Thymus (tissue), 11 donors: ENCODE measurements at regions not wholly inside any gene's neighbourhood (a gene's known extent, or its start where the extent isn't known, plus 50 kb on each side); places are given as distances from the start of the nearest gene placed in this dataset.

ENCODE experiments used
- DNase-seq, 9 donors: peaks; one replicate each; pipeline ENCODE4 v3.0.0-alpha.2; 2013; ENCODE audit warnings: low spot score in 9 of 9, low read depth in 6 of 9, missing footprints in 1 of 9
- H3K27ac ChIP-seq, 2 donors: one replicate each; pipeline ENCODE4 v1.5.1; 2013; ENCODE audit warnings: control low read depth in 1 of 2, low read depth in 1 of 2, low read length in 1 of 2, mild to moderate bottlenecking in 1 of 2, moderate library complexity in 1 of 2
- H3K27me3 ChIP-seq, 2 donors: one replicate each; pipeline ENCODE4 v1.5.1; 2013; ENCODE audit warnings: low read length in 1 of 2; ENCODE audit not compliant: control insufficient read depth in 2 of 2, insufficient read depth in 1 of 2
- H3K36me3 ChIP-seq, 2 donors: one replicate each; pipeline ENCODE4 v1.5.1; 2013; ENCODE audit warnings: low read length in 1 of 2, mild to moderate bottlenecking in 1 of 2, moderate library complexity in 1 of 2; ENCODE audit not compliant: control insufficient read depth in 2 of 2, insufficient read depth in 2 of 2
- H3K4me1 ChIP-seq, 2 donors: one replicate each; pipeline ENCODE4 v1.5.1; 2013; ENCODE audit warnings: low read length in 2 of 2; ENCODE audit not compliant: control insufficient read depth in 2 of 2, insufficient read depth in 2 of 2
- H3K4me3 ChIP-seq, 2 donors: one replicate each; pipeline ENCODE4 v1.5.1; 2013; ENCODE audit warnings: low read length in 2 of 2, control low read depth in 1 of 2, mild to moderate bottlenecking in 1 of 2
- H3K9me3 ChIP-seq, 2 donors: one replicate each; pipeline ENCODE4 v1.5.1; 2013; ENCODE audit warnings: low read length in 1 of 2, mild to moderate bottlenecking in 1 of 2; ENCODE audit not compliant: control insufficient read depth in 2 of 2, insufficient read depth in 1 of 2
- WGBS: extraction: QIAGEN DNeasy Blood & Tissue Kit; methylation state at CpG from one replicate; pipeline ENCODE4 v1.1.7; 2013; 5-methylcytosine and 5-hydroxymethylcytosine counted together
- donor health status: healthy.

DNA sequence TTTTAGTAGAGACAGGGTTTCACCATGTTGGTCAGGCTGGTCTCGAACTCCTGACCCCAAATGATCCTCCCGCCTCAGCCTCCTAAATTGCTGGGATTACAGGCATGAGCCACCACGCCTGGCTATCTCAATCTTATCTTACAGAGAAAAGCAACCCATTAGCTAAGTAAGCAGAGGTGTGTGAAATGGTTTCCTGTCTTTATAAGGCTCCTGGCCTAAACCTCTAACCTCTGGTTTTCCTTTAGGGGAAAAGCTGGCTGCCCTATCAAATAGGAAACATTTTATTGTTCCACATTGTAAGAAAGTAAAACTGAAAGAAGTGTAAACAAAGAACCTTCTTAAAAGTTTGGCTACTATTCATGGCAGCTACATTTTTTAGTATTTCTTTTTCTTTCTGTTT is 78.3 kb upstream of the MORC3 start:
- peaks cover 22 to 43% of the 10 kb centered on the region in 2 donors for H3K36me3 ChIP-seq
- whole genome bisulfite sequencing: 90% methylated on average over 3 of the region's 3 CpGs
- H3K4me3 ChIP-seq: no peak overlapping the region
- no peak overlapping the region for H3K27ac ChIP-seq
- no peaks in the 10 kb centered on the region for H3K9me3 ChIP-seq
- DNase-seq: no peak
- peaks cover 0 to 3% of the 10 kb centered on the region in 2 donors for H3K4me1 ChIP-seq
- no peaks in the 10 kb centered on the region for H3K27me3 ChIP-seq

DNA sequence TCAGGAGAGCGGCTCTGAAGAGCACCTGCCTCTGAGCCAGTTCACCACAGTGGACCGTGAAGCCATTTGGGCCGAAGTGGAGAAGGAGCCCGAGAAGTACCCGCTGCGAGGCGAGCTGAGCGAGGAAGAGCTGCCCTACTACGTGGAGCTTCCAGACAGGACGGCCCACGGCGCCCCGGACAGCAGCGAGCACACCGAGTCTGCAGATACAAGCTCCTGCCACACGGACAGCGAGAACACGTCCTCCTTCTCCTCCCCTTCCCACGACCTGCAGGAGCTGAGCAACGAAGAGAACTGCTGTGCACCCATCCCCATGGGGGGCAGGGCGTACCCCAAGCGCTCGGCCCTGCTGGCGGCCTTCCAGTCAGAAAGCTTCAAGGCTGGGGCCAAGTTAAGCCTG is 74.9 kb upstream of the MORC3 start:
- 97% methylated on average over 24 of the region's 24 CpGs for WGBS
- no peaks in the 10 kb centered on the region for H3K27me3 ChIP-seq
- no peak for DNase-seq
- peaks cover 18 to 21% of the 10 kb centered on the region in 2 donors for H3K36me3 ChIP-seq
- H3K4me3 ChIP-seq: no peak overlapping the region
- H3K4me1 ChIP-seq: peaks cover 7 to 23% of the 10 kb centered on the region in 2 donors
- H3K9me3 ChIP-seq: no peaks in the 10 kb centered on the region
- no peak overlapping the region for H3K27ac ChIP-seq

DNA sequence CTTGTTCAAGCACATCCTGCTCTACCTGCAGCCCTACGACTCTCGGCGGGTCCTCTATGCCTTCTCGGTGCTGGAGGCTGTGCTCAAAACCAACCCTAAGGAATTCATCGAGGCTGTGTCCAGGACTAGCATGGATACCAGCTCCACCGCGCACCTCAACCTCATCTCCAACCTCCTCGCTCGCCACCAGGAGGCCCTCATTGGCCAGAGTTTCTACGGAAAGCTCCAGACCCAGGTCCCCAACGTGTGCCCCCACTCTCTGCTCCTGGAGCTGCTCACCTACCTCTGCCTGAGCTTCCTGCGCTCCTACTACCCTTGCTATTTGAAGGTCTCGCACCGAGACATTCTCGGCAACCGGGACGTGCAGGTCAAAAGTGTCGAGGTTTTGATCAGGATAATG is 74.3 kb upstream of the MORC3 start:
- no peak for DNase-seq
- H3K4me1 ChIP-seq: peaks cover 8 to 29% of the 10 kb centered on the region in 2 donors
- 95% methylated on average over 18 of the region's 18 CpGs for WGBS
- H3K36me3 ChIP-seq: peaks cover 18 to 22% of the 10 kb centered on the region in 2 donors
- H3K9me3 ChIP-seq: no peaks in the 10 kb centered on the region
- peak overlapping the region in 1 of 2 donors; percentile 8 for H3K4me3 ChIP-seq
- H3K27ac ChIP-seq: peak overlapping the region in 1 of 2 donors; percentile 25
- H3K27me3 ChIP-seq: no peaks in the 10 kb centered on the region

DNA sequence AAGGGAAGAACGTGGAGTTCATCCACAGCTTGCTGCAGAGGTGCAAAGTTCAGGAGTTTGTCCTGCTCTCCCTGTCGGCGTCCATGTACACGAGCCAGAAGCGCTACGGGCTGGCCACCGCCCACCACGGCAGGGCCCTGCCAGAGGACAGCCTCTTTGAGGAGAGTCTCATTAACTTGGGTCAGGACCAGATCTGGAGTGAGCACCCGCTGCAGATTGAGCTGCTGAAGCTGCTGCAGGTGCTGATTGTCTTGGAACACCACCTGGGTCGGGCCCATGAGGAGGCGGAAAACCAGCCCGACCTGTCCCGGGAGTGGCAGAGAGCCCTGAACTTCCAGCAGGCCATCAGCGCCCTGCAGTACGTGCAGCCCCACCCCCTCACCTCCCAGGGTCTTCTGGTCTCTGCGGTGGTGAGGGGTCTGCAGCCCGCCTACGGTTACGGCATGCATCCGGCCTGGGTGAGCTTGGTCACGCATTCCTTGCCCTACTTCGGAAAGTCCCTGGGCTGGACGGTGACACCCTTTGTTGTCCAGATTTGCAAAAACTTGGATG is 73.8 kb upstream of the MORC3 start:
- H3K4me3 ChIP-seq: peak overlapping the region in 1 of 2 donors; percentile 8
- 94% methylated on average over 23 of the region's 23 CpGs for WGBS
- no peaks in the 10 kb centered on the region for H3K27me3 ChIP-seq
- peak overlapping the region in 1 of 2 donors; percentile 25 for H3K27ac ChIP-seq
- no peaks in the 10 kb centered on the region for H3K9me3 ChIP-seq
- H3K36me3 ChIP-seq: peaks cover 20 to 25% of the 10 kb centered on the region in 2 donors
- peaks cover 8 to 34% of the 10 kb centered on the region in 2 donors for H3K4me1 ChIP-seq
- DNase-seq: no peak

DNA sequence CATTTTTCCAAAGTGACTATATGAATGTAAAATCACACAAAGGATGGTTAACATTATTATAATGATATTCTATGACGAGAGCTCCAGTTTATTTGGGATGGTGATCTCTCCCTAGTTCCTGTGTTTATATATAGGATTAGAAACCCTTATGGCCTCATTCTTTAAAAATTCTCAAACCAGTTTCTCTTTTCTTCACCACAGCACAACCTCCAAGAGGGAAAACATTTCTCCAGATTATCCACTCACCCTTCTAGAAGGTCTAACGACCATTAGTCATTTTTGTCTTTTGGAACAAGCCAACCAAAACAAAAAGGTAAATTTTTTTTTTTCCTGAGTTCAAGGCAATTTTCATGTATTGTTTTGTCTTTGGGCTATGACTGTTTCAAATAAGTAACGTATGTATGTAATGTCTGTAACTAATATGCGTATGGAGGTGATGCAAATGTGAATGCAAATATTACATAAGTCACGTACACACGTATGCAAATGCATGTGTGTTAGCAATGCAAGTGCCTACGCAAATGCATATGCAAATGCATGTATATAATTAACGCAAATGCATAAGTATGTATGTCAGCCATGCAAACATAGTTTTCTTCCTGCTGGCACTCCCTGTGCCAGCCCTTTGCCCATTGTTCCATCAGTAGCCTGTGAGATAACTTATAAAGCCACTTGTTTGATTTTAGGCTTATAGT is 72.5 kb upstream of the MORC3 start:
- no peaks in the 10 kb centered on the region for H3K9me3 ChIP-seq
- DNase-seq: no peak
- H3K36me3 ChIP-seq: peaks cover 24 to 25% of the 10 kb centered on the region in 2 donors
- no peak overlapping the region for H3K4me3 ChIP-seq
- H3K4me1 ChIP-seq: peaks cover 8 to 34% of the 10 kb centered on the region in 2 donors
- 96% methylated on average over 8 of the region's 8 CpGs for WGBS
- no peaks in the 10 kb centered on the region for H3K27me3 ChIP-seq
- no peak overlapping the region for H3K27ac ChIP-seq

DNA sequence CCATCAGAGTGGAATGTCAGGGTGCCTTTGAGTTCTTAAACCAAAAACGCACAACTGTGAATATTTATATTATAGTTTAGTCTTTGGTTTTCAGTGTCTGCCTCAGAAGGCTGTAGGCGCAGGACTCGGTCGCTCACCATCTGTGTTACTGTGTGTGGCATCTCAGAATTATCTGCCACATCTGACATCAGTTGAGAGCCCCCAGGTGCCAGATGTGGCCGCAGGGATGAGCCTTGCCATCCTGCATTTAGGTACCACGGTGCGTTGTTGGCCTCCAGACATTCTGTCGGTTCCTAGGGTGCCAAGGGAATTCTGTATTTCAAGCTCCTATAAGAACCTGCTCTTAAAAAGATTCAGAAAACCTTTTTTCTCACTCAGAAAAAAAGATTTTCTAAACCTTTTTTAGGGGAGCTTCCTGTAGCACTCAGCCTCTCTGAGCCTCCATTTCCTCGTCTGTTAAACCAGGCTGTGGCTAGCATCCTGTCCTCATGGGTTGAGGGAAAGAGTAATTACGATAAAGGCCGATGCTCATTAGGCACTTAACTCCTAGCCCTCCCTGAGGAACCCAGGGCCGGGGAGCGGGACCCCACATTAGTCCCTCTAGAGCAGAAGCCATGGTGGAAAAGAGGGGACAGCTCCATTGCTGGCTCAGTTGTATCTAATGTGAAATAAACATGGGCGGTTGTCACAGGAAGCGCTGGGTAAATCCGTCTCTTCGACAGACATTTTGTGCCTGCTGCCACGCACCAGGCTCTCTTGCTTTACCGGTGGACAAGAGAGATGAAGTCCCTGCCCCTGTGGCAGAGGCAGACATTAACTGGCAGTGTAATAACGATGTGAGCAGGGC is 70.2 kb upstream of the MORC3 start:
- peak overlapping the region; percentile 58 to 88 for H3K27ac ChIP-seq

DNA sequence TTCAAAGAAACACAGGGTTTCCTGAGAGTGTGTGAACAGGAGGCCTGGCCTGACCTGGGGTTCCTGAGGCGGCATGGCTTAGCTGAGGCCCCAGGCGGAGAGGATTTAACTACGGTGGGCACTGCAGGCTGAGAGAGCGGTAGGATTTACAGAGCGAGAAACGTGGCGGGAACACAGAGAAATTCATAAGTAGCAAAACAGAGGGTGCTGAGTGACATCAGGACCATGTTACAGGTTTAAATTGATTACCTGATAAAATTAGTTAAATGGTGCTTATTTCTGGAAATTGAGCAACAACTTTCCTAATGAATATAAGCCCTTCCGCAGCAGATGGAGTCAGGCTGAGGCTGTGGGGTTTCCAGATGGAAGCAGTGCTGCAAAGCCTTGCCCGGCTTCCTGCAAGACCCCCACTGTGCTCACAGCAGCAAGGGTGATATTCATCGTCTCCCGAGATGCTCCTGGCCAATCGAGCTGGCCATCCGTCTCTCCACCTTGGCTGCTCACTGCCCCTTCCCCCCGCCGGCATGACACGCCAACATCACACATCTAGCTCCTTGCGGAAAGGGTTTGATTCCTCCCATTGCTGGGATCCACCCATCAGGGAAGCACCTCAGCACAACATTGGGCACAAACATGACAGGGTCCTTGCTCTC is 69.4 kb upstream of the MORC3 start:
- no peaks in the 10 kb centered on the region for H3K27me3 ChIP-seq
- peaks cover 21% of the 10 kb centered on the region in 2 donors for H3K36me3 ChIP-seq
- H3K27ac ChIP-seq: peak overlapping the region in 1 of 2 donors; percentile 88
- H3K4me1 ChIP-seq: peaks cover 20 to 56% of the 10 kb centered on the region in 2 donors
- DNase-seq: peak in 1 of 9 donors; percentile 13
- no peaks in the 10 kb centered on the region for H3K9me3 ChIP-seq
- 96% methylated on average over 17 of the region's 17 CpGs for WGBS
- H3K4me3 ChIP-seq: no peak overlapping the region

More for the DNA sequence above, 70.2 kb upstream of the MORC3 start:
- WGBS: 72% methylated on average over 20 of the region's 20 CpGs
- Histone ChIP-seq H3K4me3 (no peak overlapping the region), H3K9me3 (no peaks in the 10 kb centered on the region), H3K27me3 (no peaks in the 10 kb centered on the region), H3K36me3 (peaks cover 26 to 28% of the 10 kb centered on the region in 2 donors), H3K4me1 (peaks cover 18 to 49% of the 10 kb centered on the region in 2 donors)
- peak in 3 of 9 donors; percentile 37 to 71 (median 46) for DNase-seq

DNA sequence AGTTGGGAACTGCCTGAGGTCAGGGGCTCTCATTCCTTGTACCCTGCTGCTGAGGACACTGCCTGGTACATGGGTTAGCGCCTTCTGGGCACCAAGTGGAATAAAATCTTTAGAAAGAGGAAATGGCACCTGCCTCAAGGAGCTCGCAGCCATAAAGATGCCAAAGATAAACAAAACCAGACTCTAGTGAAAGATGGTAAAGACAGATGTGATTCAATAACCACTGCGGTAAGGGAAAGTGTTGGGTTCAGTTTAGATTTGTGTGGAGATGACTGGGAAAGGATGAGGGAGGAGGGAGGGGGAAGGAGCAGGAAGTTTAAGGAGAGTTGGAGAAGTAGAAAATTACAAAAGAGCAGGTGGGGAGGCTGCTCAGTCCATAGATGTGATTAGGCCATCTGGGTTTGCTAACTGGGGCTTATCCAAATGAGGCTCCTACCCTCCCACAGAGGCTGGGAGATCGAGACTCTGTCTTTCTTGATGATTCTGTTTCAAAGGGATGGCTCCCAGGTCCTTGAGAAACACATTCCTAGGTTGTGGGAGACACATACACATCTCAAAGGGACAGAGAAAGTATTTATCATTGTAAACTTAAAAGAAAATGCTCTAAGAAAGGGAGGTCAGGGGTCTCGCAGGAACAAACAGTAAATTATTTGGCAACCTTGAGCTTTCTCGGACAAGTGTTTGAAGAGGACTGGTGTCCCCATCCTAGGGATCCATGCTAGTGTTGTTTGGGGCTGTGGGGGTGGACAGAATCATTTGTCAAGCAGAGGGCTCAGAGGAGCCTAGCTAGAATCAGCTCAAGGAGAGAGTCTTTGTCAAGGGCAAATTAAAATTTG is 65.7 kb upstream of the MORC3 start:
- Histone ChIP-seq H3K36me3 (peaks cover 17 to 24% of the 10 kb centered on the region in 2 donors), H3K27ac (peak overlapping the region; percentile 27 to 38), H3K27me3 (no peaks in the 10 kb centered on the region), H3K4me3 (no peak overlapping the region), H3K9me3 (no peaks in the 10 kb centered on the region), H3K4me1 (peaks cover 18 to 41% of the 10 kb centered on the region in 2 donors)
- DNase-seq: peak in 2 of 9 donors; percentile 18 to 52
- WGBS: 35% methylated on average over 6 of the region's 6 CpGs
